T47D (cell line): ENCODE measurements at regions not wholly inside any gene's neighbourhood (a gene's known extent, or its start where the extent isn't known, plus 50 kb on each side); places are given as distances from the start of the nearest gene placed in this dataset.
A peak's percentile ranks its signal among the peaks of the same experiment; 100 is the strongest.

Experiments
- DNase-seq, 2 experiments: peaks; one replicate each; pipeline versions ENCODE4 v3.0.0 to v3.0.0-alpha.2; 2011 to 2012; ENCODE audit warnings: low read depth in 1 of 2, low spot score in 1 of 2
- JUND ChIP-seq: IDR thresholded peaks from 2 replicates; pipeline ENCODE4 v1.6.1; 2012; ENCODE audit warnings: low read depth
- in situ Hi-C: cut with HindIII; loops from 2 replicates; pipeline ENCODE4 v1.10.0; 2016; ENCODE audit warnings: low sequenced_read_pairs, low pct_unique_long_range_greater_than_20kb

DNA sequence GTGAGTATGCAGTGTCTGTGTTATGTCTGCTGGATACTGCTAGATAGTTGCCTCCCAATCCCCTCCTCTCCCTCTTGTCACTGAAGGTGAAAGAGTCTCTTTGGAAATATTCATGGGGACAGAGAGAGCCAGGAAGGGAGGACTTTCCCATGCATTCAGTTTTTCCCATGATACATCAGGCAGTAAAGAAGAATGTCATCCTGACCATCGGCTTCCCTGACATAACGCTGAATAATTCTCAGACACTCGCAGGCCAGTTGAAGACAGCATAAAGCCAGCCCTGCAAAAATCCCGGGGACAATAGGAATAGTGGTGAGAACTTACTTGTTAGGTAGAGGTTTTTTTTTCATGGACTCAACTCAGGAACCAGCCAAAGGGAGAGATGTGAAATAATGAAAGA lies 58.1 kb downstream of the KLF4 start:
- in situ Hi-C loops = no loop called here

DNA sequence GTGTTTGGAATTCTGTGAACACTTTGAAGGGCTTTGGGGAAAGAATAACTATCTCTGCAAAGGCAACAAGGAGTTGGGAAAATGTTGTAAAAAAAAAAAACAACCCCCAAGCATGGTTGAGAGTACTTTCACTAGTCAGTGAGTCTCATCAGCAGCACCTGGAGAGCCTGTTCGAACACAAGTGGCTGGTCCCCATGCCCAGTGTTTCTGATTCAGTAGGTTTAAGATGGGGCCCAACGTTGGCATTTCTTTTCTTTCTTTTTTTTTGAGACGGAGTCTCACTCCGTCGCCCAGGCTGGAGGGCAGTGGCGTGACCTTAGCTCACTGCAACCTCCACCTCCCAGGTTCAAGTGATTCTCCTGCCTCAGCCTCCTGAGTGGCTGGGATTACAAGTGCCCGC lies 59.5 kb downstream of the KLF4 start:
- in situ Hi-C loops = no loop called here
- no peak for TF ChIP-seq JUND
- no peak for DNase-seq

More for the DNA sequence above, 58.1 kb downstream of the KLF4 start:
- no peak for DNase-seq
- no peak for TF ChIP-seq JUND

DNA sequence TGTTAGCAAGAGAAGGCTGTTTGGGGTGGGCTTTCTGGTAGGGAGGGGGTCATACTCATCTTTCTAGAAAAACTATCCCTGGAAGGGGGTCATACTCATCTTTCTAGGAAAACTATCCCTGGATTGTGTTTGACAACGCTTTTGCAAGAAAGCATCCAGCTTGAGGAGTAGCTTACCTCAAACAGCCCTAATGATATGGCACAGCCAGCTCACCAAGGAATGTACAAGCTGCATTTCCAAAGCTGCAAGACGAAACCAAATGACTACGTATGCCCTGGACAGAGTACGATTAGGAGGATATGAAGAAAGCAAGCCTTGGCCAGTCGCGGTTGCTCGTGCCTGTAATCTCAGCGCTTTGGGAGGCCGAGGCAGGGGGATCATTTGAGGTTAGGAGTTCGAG lies 63.4 kb downstream of the KLF4 start:
- in situ Hi-C loops = no loop called here
- no peak for DNase-seq
- no peak for TF ChIP-seq JUND

DNA sequence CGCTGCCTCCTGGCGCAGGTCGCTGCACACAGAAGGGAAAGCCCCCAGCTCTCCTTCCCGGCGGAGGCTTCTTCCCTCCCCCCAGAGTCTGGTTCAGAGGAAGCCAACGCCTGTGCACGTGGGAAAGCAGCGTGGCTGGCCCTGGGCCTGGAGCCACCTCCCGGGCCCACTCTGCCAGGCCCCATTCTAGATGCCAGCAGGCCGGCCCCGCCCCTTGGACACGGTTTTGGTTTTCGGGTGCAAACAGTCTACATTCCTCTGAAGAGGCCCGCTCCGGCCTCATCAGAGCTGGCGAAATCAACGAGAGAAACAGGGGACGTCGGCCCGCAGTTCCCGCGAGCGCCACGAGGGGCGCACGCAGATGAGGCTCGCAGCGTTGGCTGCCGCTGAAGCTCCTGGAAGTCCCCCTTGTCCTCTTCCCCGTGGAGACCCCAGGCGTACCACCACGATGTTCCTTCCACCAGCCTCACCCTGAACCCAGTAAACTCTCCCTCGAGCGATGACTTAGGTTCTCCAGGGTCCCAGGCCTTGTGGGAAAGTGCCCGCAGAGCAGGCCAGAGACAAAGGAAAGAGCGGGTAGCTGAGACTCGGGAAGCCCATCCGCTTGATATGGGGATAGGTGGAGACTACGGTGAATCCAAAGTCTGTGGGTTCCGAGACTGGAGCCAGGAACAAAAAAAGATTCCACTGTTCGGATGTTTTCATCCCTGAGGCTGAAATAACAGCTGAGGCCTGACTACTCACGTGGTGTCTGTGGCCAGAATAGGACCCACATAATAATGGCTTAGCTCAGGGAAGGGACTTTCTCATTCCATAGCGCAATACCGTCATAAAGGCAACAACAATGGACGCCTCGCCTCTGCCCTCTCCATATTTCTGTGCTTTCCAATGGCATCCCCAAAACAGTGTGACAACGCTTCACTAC lies 64.2 kb downstream of the KLF4 start:
- TF ChIP-seq JUND = no peak
- no peak for DNase-seq
- in situ Hi-C loops = no loop called here

DNA sequence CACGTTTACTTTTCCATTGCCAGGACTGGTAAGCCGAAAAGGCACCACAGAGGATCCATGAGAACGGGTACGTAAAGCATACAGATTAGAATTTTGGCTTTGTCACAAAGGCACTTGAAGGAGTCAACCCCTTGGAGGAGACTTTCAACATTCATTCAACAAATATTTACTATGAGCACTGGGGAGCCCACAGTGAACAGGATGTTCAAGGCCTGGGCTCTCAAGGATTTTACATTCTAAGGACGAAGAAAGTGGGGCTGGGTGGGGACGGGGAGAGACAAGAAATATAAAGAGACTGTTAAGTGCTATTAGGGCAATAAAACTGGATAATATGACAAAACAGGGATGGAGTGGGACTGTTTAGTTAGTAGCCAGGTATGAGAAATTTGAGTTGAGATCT lies 66.0 kb downstream of the KLF4 start:
- DNase-seq = no peak
- in situ Hi-C loops = no loop called here
- no peak for TF ChIP-seq JUND

DNA sequence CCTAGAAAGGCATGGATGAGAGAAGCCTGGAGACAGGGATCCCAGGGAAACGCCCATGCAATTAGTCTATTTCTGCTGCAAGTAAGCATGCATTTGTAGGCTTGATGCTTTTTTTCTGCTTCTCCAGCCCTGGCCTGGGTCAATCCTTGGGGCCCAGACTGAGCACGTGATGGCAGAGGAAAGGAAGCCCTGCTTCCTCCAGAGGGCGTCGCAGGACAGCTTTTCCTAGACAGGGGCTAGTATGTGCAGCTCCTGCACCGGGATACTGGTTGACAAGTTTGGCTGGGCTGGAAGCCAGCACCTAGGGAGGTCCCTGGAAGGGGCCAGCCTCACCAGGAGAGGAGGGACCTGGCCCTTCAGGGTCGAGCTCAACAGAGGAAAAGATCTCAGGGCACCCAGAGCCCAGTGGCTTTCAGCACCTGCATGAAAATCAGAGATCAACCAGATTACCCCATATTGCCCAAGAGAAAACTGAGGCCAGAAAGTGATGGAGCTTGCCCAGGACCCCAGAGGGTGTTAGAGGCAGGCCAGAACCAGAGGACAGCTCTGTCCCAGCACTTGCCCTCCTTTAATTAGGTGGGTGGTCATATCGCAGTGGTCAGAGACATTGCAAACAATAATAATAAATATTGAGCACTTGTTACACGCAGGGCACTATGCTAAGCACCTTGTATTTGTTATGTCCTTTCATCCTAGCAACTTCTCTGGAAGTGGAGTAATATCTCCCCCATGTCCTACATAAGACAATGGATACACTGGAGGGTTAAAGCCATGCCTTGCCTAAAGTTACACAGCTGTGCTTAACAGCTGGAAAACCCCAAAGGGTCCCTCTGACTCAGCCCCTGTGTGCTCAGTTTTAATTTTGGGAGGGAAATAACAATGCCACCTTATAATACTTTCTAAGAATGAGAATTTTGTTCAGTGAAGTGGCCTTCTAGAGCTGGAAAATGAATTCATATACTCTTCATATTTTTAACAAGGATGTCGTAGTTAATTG lies 67.1 kb downstream of the KLF4 start:
- peak; percentile 70 to 91 for DNase-seq
- in situ Hi-C loops = no loop called here
- no peak for TF ChIP-seq JUND

DNA sequence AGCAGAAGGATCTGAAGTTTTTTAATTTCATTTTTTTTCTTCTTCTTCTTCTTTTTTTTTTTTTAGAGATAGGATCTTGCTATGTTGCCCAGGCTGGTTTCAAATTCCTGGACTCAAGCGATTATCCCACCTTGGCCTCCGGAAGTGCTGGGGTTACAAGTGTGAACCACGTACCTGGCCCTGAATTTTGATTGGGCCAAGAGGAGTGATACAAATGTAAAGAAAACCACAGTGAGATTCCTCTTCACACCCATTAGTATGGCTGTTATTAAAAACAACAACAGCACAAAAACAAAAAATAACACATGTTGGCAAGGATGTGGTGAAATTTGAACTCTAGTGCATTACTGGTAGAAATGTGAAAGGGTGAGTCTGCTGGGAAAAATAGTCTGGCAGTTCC lies 79.1 kb downstream of the KLF4 start:
- no peak for TF ChIP-seq JUND
- in situ Hi-C loops = no loop called here
- DNase-seq = no peak

DNA sequence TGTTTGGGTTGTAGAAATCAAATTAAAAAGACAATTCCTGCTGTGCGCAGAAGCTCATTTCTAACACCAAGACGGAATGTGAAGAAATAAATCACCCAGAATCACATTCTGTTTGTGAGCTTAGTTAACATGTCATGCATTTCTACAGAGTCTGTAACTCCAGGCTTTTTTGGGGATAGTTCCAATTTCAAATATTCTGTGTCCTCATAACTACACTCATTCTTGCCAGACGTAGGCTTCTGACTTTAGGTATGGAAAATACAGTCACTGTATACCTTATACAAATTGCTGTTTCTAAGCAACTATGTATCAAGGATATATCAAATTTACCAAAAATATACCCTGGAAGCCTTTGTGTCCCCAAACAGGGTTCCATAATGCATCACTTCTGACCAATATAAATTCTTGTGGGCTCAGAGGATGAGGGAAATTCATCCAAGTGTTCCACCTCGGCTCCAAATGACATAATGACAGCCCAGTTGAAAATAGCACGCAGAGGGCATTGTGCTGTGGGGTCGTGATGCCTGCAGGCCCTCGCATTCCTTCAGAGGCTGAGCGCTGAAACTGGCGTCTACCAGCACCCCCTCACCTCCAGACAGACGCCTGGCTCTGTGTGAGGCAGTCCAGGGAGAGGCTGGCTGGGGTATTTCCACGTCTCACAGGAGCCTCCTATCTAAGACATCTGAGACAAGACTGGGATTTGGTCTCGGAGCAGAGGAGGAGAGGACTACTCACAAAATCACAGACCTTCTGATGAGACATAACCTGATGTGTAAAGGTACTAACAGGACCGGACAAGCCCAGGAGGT lies 79.8 kb downstream of the KLF4 start:
- no peak for TF ChIP-seq JUND
- DNase-seq = no peak
- in situ Hi-C loops = no loop called here

DNA sequence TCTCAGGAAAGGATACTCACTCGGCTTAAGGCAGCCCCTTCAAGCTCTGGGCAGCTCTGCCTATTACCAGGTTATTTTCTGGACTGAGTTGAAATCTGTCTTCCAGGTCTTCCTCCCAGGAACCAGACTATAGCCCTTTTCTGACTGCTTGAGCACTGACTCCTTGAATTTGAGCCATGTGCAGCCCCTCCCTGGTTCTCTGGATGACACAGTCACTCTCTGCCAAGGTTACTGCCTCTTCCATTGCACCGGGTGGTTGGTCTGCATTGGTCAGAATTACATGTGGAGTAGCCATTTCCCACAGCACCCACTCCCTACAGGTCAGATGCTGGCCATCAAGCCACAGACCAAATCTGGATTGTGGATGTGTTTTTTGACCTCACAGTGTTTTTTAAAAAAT lies 81.9 kb downstream of the KLF4 start:
- in situ Hi-C loops = no loop called here
- no peak for TF ChIP-seq JUND

DNA sequence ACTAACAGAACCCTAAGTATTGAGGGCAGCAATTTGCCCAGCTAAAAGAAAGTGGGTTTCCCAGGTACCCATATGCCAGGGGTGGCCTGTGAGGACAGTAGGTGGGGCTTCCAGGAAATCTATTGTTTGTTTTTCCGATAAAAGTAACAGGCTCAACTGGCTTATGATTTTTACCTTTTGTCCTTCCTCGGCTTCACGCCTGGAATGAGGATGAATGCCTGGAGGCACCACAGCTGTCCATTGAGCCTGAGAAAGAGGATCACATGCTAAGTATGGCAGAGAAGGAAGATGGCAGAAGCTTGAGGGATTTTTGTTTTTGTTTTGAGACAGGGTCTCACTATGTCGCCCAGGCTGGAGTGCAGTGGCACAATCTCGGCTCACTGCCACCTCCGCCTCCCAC lies 84.1 kb downstream of the KLF4 start:
- in situ Hi-C loops = no loop called here
- TF ChIP-seq JUND = no peak
- peak in 1 of 2 experiments; percentile 61 for DNase-seq

More for the DNA sequence above, 81.9 kb downstream of the KLF4 start:
- no peak for DNase-seq

DNA sequence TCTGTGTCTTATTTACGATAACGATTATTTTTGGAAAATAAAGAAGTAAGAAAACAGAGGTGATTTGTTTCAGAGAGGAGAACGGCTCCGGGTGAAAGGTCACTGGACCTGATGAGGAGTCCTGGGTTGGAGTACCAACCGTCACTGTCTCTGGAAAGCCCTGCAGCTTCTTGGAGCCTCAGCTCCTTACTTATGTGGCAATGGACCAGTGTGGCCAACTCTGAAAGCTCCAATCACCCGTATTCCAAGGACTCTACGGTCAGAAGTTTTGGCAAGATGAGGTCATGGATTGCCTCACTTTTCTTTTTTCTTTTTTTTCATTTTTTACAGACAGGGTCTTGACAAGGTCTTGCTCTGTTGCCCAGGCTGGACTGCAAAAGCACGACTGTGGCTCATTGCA lies 84.8 kb downstream of the KLF4 start:
- DNase-seq = no peak
- in situ Hi-C loops = no loop called here

DNA sequence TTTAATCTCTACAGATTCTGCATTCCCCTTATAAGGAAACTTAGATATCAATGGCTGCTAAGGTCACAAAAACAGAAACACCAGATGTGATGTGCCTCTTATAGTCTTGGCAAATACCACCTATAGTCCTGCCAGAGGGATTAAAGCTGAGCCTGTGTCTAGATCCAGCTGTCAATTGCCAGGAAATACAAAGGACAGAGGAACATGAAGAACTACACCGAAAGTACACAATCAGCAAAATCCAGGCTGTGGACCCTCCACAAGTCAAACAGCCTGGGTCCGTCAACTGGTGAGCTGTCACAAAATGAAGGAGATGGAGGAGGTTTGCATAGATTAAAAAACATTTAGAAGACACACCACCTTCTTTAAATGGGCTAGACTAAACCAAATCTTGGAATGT lies 85.4 kb downstream of the KLF4 start:
- in situ Hi-C loops = no loop called here
- no peak for TF ChIP-seq JUND
- DNase-seq = no peak

More for the DNA sequence above, 84.8 kb downstream of the KLF4 start:
- TF ChIP-seq JUND = no peak
